DMS 273 (cell line): ENCODE measurements at regions not wholly inside any gene's neighbourhood (a gene's known extent, or its start where the extent isn't known, plus 50 kb on each side); places are given as distances from the start of the nearest gene placed in this dataset.
"Not testable (repeated sequence)": the region's sequence is repeated elsewhere in the genome, so short reads cannot be mapped to it uniquely, and the experiment has no call there.

ENCODE experiments used
- DNase-seq: peaks from one replicate; lab custom pipeline; 2025; ENCODE audit not compliant: unreplicated experiment; lab: John Stamatoyannopoulos, UW

GRCh38 chr3:67145738-67146137 lies 147.6 kb downstream of the KBTBD8 start:
- no peak for DNase-seq

- DNase-seq, result no peak
These were observed 156.3 kb downstream of the KBTBD8 start for GRCh38 chr3:67154429-67154828.

- no peak for DNase-seq
These were observed 169.4 kb downstream of the KBTBD8 start for GRCh38 chr3:67167481-67167880.

GRCh38 chr3:67171841-67172240 lies 173.7 kb downstream of the KBTBD8 start:
- DNase-seq, result no peak

GRCh38 chr3:67173130-67173529 lies 175.0 kb downstream of the KBTBD8 start:
- DNase-seq, result not testable (repeated sequence)

GRCh38 chr3:67176396-67176795 lies 178.3 kb downstream of the KBTBD8 start:
- peak; percentile 42 for DNase-seq

GRCh38 chr3:67192466-67192865 lies 194.4 kb downstream of the KBTBD8 start:
- no peak for DNase-seq

- no peak for DNase-seq
These were observed 198.6 kb downstream of the KBTBD8 start for GRCh38 chr3:67196677-67197076.

GRCh38 chr3:67198374-67198773 lies 200.3 kb downstream of the KBTBD8 start:
- no peak for DNase-seq

- no peak for DNase-seq
These were observed 202.5 kb downstream of the KBTBD8 start for GRCh38 chr3:67200618-67201017.

GRCh38 chr3:67201026-67201425 lies 202.9 kb downstream of the KBTBD8 start:
- DNase-seq, result no peak

GRCh38 chr3:67202053-67202452 lies 203.9 kb downstream of the KBTBD8 start:
- no peak for DNase-seq

- DNase-seq, result no peak
These were observed 206.8 kb downstream of the KBTBD8 start for GRCh38 chr3:67204951-67205350.

GRCh38 chr3:67215690-67216089 lies 217.6 kb downstream of the KBTBD8 start:
- peak; percentile 64 for DNase-seq

GRCh38 chr3:67227030-67227429 lies 228.9 kb downstream of the KBTBD8 start:
- DNase-seq, result no peak

- DNase-seq, result no peak
These were observed 230.0 kb downstream of the KBTBD8 start for GRCh38 chr3:67228136-67228535.

GRCh38 chr3:67232642-67233041 lies 234.5 kb downstream of the KBTBD8 start:
- DNase-seq, result no peak

- no peak for DNase-seq
These were observed 241.2 kb downstream of the KBTBD8 start for GRCh38 chr3:67239353-67239752.

- no peak for DNase-seq
These were observed 243.0 kb downstream of the KBTBD8 start for GRCh38 chr3:67241084-67241483.

GRCh38 chr3:67244130-67244529 lies 246.0 kb downstream of the KBTBD8 start:
- DNase-seq, result no peak

GRCh38 chr3:67245545-67245944 lies 247.4 kb downstream of the KBTBD8 start:
- DNase-seq, result no peak

- no peak for DNase-seq
These were observed 250.6 kb downstream of the KBTBD8 start for GRCh38 chr3:67248726-67249125.

GRCh38 chr3:67252906-67253305 lies 254.8 kb downstream of the KBTBD8 start:
- DNase-seq, result not testable (repeated sequence)
